Right lung (tissue), 2 donors: ENCODE measurements at regions not wholly inside any gene's neighbourhood (a gene's known extent, or its start where the extent isn't known, plus 50 kb on each side); places are given as distances from the start of the nearest gene placed in this dataset.

Source experiments
- DNase-seq, 2 donors: peaks; one replicate each; pipeline ENCODE4 v3.0.0-alpha.2; 2013

DNA sequence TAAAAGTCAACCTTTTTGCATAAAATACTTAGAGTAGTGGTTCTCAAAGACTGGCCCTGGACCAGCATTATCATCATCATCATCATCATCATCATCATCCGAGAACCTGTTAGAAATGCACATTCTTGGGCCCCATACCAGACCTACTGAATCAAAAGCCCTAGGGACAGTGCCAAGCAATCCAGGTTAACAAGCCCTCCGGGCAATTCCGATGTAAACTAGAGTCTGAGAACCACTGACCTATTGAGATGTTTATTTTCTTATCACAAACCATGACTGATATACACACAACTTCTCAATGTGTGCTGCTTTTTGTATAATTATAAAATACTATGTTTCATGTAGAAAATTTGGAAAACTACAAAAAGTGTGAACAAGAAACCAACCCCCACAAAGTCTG, 133.4 kb upstream of the GATB start:
- no peak for DNase-seq

DNA sequence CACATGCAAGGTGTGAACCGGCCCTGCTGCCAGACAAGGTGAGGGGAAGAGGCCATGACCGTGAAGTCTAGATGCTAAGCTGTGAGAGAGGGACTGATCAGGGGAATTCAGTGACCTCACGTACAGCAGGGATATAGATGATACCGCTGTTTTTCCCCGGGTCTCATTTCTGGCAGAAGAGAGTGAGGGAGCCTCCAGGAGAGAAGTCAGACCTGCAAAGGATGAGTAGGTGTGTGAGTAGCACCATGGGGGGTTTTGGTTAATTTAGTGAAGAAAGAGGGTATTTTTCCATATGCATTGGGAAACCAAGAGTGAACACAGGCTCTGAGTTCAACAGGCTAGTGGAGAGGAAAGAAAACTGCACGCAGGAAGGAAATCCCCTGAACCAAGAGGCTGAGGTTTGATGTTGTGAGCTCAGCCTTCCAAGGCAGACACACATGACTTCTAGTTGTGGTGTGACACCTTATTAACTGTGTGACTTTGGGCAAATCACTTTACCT, 127.6 kb upstream of the GATB start:
- DNase-seq = no peak

- no peak for DNase-seq
Observed at GRCh38 chr4:151887816-151888180, 127.0 kb upstream of the GATB start.

- DNase-seq = no peak
Observed at GRCh38 chr4:151887031-151887815, 126.4 kb upstream of the GATB start.

DNA sequence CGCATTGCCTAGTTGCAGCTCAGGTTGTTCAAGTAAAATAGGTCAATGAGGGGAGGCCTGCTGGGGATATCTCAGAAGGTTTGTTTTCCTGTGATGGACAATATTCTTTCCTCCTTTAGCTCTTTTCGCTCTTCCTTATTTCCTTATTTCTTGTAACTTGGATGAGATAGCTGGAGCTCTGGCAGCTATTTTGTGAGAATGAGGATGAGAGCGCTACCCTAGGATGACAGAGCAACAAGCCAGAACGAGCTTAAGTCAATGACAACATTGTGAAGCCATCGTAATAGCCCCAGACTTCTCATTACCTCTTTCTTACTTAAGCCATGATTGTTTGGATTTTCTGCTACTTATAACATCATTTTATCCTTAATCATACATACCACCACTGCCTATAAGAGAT, 124.3 kb upstream of the GATB start:
- DNase-seq = no peak

DNA sequence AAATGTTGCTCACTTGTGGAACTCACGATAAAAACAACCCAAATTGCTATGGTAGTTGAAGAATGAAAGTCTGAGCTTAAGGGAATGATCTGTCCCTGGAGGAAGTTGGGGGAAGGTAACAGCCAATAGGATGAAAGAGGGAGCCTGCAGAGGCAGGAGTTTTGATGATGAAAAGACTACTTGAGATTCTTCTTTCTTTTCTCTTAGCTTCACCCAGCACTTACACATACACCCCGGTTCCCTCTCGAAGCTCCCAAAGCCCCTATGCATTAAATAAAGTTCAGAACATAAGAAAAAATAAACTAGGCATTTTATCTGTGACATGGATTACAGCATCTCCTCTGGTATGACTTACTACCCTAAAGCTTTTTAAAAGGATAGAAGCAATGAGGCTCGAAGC, 122.9 kb upstream of the GATB start:
- no peak for DNase-seq

DNA sequence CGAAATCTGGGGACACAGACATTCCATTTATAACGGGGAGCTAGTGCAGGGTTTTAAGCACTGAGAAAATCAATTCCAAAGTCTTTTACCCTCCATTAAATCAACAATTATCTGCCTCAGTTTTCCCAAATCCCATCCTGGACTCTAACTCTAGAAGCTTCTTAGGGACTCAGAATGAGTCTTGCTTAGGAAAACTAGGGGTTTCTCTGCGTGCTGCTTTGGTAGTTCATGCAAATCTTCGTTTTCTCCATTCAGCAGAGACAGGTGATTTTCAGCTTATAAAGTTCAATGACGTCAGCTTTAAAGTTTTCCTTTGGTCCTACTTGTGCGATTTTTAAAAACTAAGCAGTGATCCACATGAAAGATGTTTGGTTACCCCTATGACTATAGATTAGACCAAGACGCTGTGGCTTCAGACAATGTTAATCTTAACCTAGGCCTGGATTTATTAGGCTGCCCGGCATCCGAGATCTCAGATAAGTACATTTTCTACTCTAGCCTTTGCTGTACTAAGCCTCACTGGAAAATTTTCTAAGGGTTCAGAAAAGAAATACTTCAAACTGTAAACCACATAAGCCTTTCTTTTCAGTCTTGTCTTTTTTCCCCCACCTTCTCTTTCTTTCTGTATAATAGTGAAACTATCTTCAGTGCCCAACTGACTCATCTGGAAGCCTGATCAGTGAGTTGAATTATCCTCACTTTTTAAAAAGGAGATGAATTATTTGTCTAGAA, 121.4 kb upstream of the GATB start:
- DNase-seq = no peak

GRCh38 chr4:151879705-151880445, 119.1 kb upstream of the GATB start:
- DNase-seq = no peak

GRCh38 chr4:151876381-151876988, 115.7 kb upstream of the GATB start:
- DNase-seq = no peak

DNA sequence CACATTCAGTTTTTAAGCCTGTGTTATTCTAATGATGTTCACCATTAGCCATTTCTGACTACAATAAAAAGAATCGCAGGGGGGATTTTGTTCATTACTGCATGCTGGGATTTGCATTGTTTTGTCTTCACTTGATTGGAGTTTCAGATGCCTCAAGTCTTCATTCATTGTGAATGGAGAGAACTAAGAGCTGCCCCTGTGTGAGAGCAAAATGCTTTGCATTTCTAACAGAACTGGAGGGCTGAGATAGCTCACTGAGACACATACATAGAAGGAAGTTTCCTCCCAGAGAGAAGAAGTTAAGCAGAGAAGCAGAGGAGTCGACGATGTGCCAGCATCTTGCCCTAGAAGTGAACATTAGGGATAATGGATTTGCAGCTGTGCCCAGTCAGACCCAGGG, 113.5 kb upstream of the GATB start:
- DNase-seq = no peak

- DNase-seq = no peak
Observed at GRCh38 chr4:151866592-151866918, 105.7 kb upstream of the GATB start.

DNA sequence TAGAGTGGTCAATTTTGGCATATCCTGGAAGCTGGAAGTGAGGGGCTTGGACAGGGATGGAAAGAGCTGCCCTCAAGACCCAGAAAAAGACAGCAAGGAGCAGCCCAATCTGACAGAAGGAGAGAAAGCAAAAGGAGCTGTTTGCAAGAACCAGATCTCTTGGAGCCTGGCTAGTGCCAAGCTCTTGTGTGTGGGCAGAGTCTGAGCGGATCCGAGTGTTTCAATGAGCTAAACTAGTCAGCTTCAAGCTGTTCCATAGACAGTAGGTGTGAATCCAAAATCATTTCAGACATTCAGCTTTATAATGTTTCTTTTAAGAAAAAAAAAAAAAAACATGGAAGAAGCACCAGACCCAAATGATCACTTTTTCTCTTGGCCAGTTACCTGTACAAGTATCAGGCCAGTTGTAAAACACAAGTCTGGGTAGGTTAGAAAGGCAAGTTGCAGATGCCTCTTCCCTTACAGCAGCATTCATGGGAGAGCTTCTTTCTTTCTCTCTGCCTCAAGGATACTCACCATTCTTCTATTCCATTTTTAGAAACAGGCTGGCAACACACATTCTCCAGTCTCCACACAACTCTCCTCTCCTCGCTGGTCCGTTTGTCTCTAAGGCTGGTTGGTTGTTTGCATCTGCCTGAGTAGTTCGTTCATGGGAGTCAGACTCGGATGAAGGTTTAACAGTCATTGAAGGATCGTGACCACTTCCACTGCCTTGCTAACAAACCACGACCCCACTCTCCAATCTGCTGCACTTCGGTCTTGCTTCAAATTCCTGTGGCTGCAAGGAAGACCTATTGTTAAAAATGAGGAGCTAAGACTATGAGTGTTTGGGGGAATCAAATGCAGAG, 105.2 kb upstream of the GATB start:
- no peak for DNase-seq

- DNase-seq = no peak
Observed at GRCh38 chr4:151865312-151865711, 104.5 kb upstream of the GATB start.

- DNase-seq = no peak
Observed at GRCh38 chr4:151864068-151864467, 103.3 kb upstream of the GATB start.

GRCh38 chr4:151862766-151863165, 102.0 kb upstream of the GATB start:
- DNase-seq = no peak

GRCh38 chr4:151860561-151861093, 99.8 kb upstream of the GATB start:
- no peak for DNase-seq

GRCh38 chr4:151859641-151860040, 98.8 kb upstream of the GATB start:
- no peak for DNase-seq

GRCh38 chr4:151858356-151858755, 97.5 kb upstream of the GATB start:
- DNase-seq = no peak

DNA sequence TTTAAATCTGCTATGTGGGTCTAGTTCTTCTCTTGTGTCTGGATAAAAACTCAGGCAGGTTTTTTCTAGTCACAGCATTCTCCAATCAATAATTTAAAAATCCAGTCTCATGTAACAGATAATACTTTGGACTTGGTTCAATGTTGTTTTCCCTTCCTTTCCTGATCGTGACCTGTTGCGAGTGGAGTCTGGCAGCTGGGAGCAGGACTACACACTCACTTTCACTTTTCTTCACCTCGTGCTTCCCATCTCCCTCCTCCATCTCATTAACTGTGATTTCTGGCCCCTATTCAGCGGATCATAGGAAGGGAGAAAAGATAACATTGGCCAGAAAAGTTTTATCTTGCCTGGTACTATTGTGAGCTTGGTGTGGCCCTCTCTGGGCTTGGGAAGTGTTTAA, 96.6 kb upstream of the GATB start:
- no peak for DNase-seq

- no peak for DNase-seq
Observed at GRCh38 chr4:151855747-151856146, 94.9 kb upstream of the GATB start.

DNA sequence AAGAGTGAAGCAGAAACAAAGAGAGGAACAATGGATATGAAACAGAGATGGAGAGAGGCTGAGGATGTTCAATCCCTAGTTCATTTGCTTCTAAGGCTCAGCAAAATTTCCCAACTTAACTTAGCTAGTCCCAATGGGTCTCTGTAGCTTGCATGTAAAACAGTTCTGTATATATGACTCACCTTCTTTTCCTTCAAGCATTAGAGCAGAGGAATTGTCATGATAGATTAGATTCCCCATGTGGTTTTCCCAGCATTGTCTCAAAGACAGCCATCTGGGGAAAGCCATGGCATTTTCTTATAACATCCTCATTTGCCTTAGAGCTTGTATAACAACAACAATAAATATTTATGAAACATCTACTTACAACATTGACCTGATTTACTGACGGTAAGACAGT, 93.9 kb upstream of the GATB start:
- no peak for DNase-seq
